AG09309 (cell line): ENCODE measurements at regions not wholly inside any gene's neighbourhood (a gene's known extent, or its start where the extent isn't known, plus 50 kb on each side); places are given as distances from the start of the nearest gene placed in this dataset.

Experiments
- DNase-seq: peaks from one replicate; pipeline ENCODE4 v3.0.0-alpha.2; 2010; ENCODE audit warnings: low read depth
- H3K4me3 ChIP-seq: 2 replicates; pipeline ENCODE4 v1.5.1; 2011; ENCODE audit warnings: mild to moderate bottlenecking, low read depth, low read length, moderate library complexity; ENCODE audit not compliant: control insufficient read depth
- CTCF ChIP-seq: IDR thresholded peaks from 2 replicates; pipeline ENCODE4 v1.5.1; 2011; ENCODE audit warnings: mild to moderate bottlenecking, low read depth, low read length, inconsistent platforms; ENCODE audit not compliant: insufficient read depth, control insufficient read depth; ENCODE audit errors: missing control alignments

GRCh38 chr4:104944596-104944995, 202.1 kb upstream of the TET2 start:
- DNase-seq, result no peak
- no peak for TF ChIP-seq CTCF
- H3K4me3 ChIP-seq, result no peak overlapping the region

- no peak for DNase-seq
Observed at GRCh38 chr4:104964410-104965175, 182.1 kb upstream of the TET2 start.

GRCh38 chr4:104966349-104967033, 180.2 kb upstream of the TET2 start:
- no peak for DNase-seq
- H3K4me3 ChIP-seq, result no peak overlapping the region
- TF ChIP-seq CTCF, result no peak

More at GRCh38 chr4:104964410-104965175, 182.1 kb upstream of the TET2 start:
- no peak for TF ChIP-seq CTCF
- no peak overlapping the region for H3K4me3 ChIP-seq

GRCh38 chr4:104967034-104967401, 179.7 kb upstream of the TET2 start:
- no peak overlapping the region for H3K4me3 ChIP-seq
- DNase-seq, result no peak
- TF ChIP-seq CTCF, result no peak

- no peak overlapping the region for H3K4me3 ChIP-seq
- TF ChIP-seq CTCF, result no peak
Observed at GRCh38 chr4:104969394-104970082, 177.1 kb upstream of the TET2 start.

GRCh38 chr4:104971462-104971861, 175.2 kb upstream of the TET2 start:
- no peak for DNase-seq
- H3K4me3 ChIP-seq, result no peak overlapping the region
- TF ChIP-seq CTCF, result no peak

More at GRCh38 chr4:104969394-104970082, 177.1 kb upstream of the TET2 start:
- DNase-seq, result no peak
